Neural progenitor cell (in vitro differentiated cells): ENCODE measurements at regions not wholly inside any gene's neighbourhood (a gene's known extent, or its start where the extent isn't known, plus 50 kb on each side); places are given as distances from the start of the nearest gene placed in this dataset.

Experiments used
- CTCF ChIP-seq: fragments of 200-600 bp; sonication (generic); IDR thresholded peaks from 2 replicates; pipeline ENCODE4 v1.5.1; 2017; ENCODE audit warnings: antibody characterized with exemption, mild to moderate bottlenecking
- EZH2 ChIP-seq: fragments of 200-600 bp; sonication (generic); IDR thresholded peaks from 2 replicates; pipeline ENCODE4 v1.6.1; 2017; ENCODE audit warnings: antibody characterized with exemption, mild to moderate bottlenecking, moderate library complexity

GRCh38 chr2:144745424-144745823 lies 225.5 kb upstream of the ZEB2 start:
- TF ChIP-seq CTCF = no peak
- no peak for TF ChIP-seq EZH2
